Colonic mucosa (tissue), 4 donors: ENCODE measurements at regions not wholly inside any gene's neighbourhood (a gene's known extent, or its start where the extent isn't known, plus 50 kb on each side); places are given as distances from the start of the nearest gene placed in this dataset.

Experiments used
- DNase-seq: peaks from one replicate; pipeline ENCODE4 v3.0.0-alpha.2; 2020
- H3K27ac ChIP-seq: fragments of 200-600 bp; one replicate; pipeline ENCODE4 v1.8.0; 2021
- H3K27me3 ChIP-seq: fragments of 200-600 bp; one replicate; pipeline ENCODE4 v1.8.0; 2021
- H3K36me3 ChIP-seq: fragments of 200-600 bp; one replicate; pipeline ENCODE4 v1.8.0; 2021
- H3K4me1 ChIP-seq: fragments of 200-600 bp; one replicate; pipeline ENCODE4 v1.8.0; 2021; ENCODE audit warnings: mild to moderate bottlenecking
- H3K4me3 ChIP-seq: fragments of 200-600 bp; one replicate; pipeline ENCODE4 v1.8.0; 2021
- H3K9ac ChIP-seq, 2 donors: one replicate each; pipeline ENCODE4 v1.7.0; 2013; ENCODE audit warnings: control low read depth in 2 of 2, low read depth in 2 of 2, low read length in 2 of 2
- H3K9me3 ChIP-seq: fragments of 200-600 bp; one replicate; pipeline ENCODE4 v1.8.0; 2021
- CTCF ChIP-seq: fragments of 200-600 bp; IDR thresholded peaks from one replicate; pipeline ENCODE4 v1.8.0; 2022; ENCODE audit warnings: antibody characterized with exemption, mild to moderate bottlenecking
- intact Hi-C: fragments of 100-400 bp; cut with DNase I; formaldehyde crosslinking; loops from one replicate; pipeline ENCODE4 v1.14.1; 2022
- donor health status: healthy.
- donor health status: DM: no; HTN: no; CAD: no.
- donor health status: DM: no; HTN: no; CAD: no.

- no peaks in the 10 kb centered on the region for H3K36me3 ChIP-seq
- no peaks in the 10 kb centered on the region for H3K27me3 ChIP-seq
- no peak overlapping the region for H3K9ac ChIP-seq
- H3K9me3 ChIP-seq: no peaks in the 10 kb centered on the region
- no peaks in the 10 kb centered on the region for H3K4me1 ChIP-seq
- H3K4me3 ChIP-seq: no peak overlapping the region
- H3K27ac ChIP-seq: no peak overlapping the region
- intact Hi-C loops: no loop called here
- no peak for TF ChIP-seq CTCF
- DNase-seq: no peak
Observed at GRCh38 chr12:3976351-3976938, 103.2 kb upstream of the PARP11 start.

GRCh38 chr12:3975652-3976051 lies 102.5 kb upstream of the PARP11 start:
- no peak overlapping the region for H3K27ac ChIP-seq
- H3K4me1 ChIP-seq: no peaks in the 10 kb centered on the region
- no peaks in the 10 kb centered on the region for H3K36me3 ChIP-seq
- no peaks in the 10 kb centered on the region for H3K9me3 ChIP-seq
- no peak overlapping the region for H3K4me3 ChIP-seq
- no peak overlapping the region for H3K9ac ChIP-seq
- intact Hi-C loops: no loop called here
- H3K27me3 ChIP-seq: no peaks in the 10 kb centered on the region
- no peak for DNase-seq
- TF ChIP-seq CTCF: no peak

GRCh38 chr12:3974883-3975282 lies 101.7 kb upstream of the PARP11 start:
- DNase-seq: no peak
- Histone ChIP-seq H3K27me3 (no peaks in the 10 kb centered on the region), H3K9me3 (no peaks in the 10 kb centered on the region), H3K27ac (no peak overlapping the region), H3K4me1 (no peaks in the 10 kb centered on the region), H3K9ac (no peak overlapping the region), H3K36me3 (no peaks in the 10 kb centered on the region), H3K4me3 (no peak overlapping the region)
- TF ChIP-seq CTCF: no peak
- intact Hi-C loops: no loop called here

- TF ChIP-seq CTCF: no peak
- intact Hi-C loops: no loop called here
Observed at GRCh38 chr12:3973973-3974644, 100.9 kb upstream of the PARP11 start.

GRCh38 chr12:3973269-3973884 lies 100.2 kb upstream of the PARP11 start:
- Histone ChIP-seq H3K27ac (no peak overlapping the region), H3K36me3 (no peaks in the 10 kb centered on the region), H3K9ac (no peak overlapping the region), H3K4me1 (no peaks in the 10 kb centered on the region), H3K27me3 (no peaks in the 10 kb centered on the region), H3K4me3 (no peak overlapping the region), H3K9me3 (no peaks in the 10 kb centered on the region)
- intact Hi-C loops: no loop called here
- TF ChIP-seq CTCF: no peak
- no peak for DNase-seq

More at GRCh38 chr12:3973973-3974644, 100.9 kb upstream of the PARP11 start:
- H3K9ac ChIP-seq: no peak overlapping the region
- H3K27me3 ChIP-seq: no peaks in the 10 kb centered on the region
- H3K4me1 ChIP-seq: no peaks in the 10 kb centered on the region
- DNase-seq: no peak
- H3K9me3 ChIP-seq: no peaks in the 10 kb centered on the region
- H3K4me3 ChIP-seq: no peak overlapping the region
- no peak overlapping the region for H3K27ac ChIP-seq
- H3K36me3 ChIP-seq: no peaks in the 10 kb centered on the region
